ENCODE measurements at regions not wholly inside any gene's neighbourhood (a gene's known extent, or its start where the extent isn't known, plus 50 kb on each side); places are given as distances from the start of the nearest gene placed in this dataset.

GRCh38 chr15:25624504-25625177 lies 185.8 kb upstream of the UBE3A start:
- H3K4me3 ChIP-seq (ENCODE audit: low read depth, low read length) = no peak overlapping the region
- TF ChIP-seq, protein P1, sequence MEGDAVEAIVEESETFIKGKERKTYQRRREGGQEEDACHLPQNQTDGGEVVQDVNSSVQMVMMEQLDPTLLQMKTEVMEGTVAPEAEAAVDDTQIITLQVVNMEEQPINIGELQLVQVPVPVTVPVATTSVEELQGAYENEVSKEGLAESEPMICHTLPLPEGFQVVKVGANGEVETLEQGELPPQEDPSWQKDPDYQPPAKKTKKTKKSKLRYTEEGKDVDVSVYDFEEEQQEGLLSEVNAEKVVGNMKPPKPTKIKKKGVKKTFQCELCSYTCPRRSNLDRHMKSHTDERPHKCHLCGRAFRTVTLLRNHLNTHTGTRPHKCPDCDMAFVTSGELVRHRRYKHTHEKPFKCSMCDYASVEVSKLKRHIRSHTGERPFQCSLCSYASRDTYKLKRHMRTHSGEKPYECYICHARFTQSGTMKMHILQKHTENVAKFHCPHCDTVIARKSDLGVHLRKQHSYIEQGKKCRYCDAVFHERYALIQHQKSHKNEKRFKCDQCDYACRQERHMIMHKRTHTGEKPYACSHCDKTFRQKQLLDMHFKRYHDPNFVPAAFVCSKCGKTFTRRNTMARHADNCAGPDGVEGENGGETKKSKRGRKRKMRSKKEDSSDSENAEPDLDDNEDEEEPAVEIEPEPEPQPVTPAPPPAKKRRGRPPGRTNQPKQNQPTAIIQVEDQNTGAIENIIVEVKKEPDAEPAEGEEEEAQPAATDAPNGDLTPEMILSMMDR (conservative IDR thresholded peaks at IDR 0.05; ENCODE audit: low read depth, low read length) = no peak
- no peak for DNase-seq (ENCODE audit: low read depth)

DNA sequence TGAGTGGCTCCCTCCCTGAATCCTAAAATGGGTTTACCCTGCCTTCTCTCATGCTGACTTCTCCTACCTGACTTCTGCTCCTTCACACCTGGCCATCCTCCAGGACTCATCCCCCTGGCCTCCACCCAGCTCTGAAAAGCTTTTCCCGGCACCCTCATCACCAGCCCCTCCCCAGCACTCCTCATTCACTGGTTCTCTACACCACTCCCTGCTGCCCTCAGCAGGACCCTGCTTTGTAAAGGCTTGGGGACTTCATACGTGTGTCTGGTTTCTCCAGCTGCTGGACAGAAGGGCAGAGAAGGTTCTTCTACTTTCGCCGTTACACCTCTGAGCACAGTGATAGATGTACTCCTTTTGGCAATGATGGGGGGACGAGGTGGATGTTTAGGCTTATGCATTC lies 184.9 kb upstream of the UBE3A start:
- DNase-seq (ENCODE audit: low read depth) = no peak
- H3K4me3 ChIP-seq (ENCODE audit: low read depth, low read length) = no peak overlapping the region
- TF ChIP-seq, protein P1 (conservative IDR thresholded peaks at IDR 0.05; ENCODE audit: low read depth, low read length) = no peak

DNA sequence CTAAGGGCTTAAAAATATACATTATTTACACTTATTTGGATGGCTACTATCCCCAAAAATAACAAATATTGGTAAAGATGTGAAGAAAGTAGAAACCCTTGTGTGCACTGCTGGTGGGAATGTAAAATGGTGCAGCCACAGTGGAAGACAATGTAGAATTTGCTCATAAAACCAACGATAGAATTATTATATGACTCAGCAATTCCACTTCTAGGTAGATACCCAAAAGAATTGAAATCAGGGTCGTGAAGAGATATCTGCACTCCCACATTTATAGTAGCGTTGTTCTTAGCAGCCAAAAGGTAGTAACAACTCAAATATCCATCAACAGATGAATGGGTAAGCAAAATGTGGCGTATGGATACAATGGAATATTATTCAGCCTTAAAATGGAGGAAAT lies 181.6 kb upstream of the UBE3A start:
- H3K4me3 ChIP-seq (ENCODE audit: low read depth, low read length) = no peak overlapping the region

DNA sequence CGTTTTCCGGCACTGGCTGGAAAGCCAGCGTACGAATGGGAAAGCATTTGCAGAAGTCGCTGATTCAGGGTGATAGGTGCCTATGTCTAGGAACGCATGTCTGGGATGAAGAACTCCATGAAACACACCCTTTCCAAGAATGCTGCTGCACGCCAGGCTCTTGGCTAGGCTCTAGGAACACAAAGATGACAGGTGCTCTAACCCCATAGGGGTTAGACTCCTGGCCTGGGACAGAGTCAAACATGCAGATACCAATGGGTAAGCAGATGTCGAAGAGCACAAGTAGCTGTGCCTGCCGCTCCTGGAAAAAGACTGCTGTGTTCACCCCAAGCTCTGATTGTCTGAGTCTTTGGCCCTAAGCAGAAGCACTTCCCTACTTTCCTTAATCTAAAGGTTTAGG lies 180.9 kb upstream of the UBE3A start:
- TF ChIP-seq, protein P1 (conservative IDR thresholded peaks at IDR 0.05; ENCODE audit: low read depth, low read length) = no peak
- H3K4me3 ChIP-seq (ENCODE audit: low read depth, low read length) = no peak overlapping the region
- DNase-seq (ENCODE audit: low read depth) = no peak

More for the DNA sequence above, 181.6 kb upstream of the UBE3A start:
- TF ChIP-seq, protein P1 (conservative IDR thresholded peaks at IDR 0.05; ENCODE audit: low read depth, low read length) = no peak
- DNase-seq (ENCODE audit: low read depth) = no peak

DNA sequence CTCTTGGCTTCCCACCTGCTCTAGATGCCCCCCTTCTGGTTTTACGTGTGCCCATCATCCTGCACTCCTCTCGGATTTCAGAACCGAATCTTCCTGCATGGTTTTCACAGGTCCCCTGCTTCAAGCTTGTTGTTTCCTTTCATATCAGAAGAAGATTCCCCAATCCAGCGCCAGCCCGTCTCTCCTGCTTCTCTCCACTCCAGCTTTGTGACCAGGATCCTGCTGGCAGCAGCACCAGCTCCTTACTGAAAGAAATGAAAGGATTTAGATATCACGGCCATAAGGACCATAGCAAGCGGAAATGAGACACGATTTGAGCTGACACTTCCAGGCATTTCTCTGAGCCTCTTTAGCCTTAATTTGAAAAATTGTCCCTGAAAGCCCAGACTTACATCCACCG lies 180.3 kb upstream of the UBE3A start:
- no peak overlapping the region for H3K4me3 ChIP-seq (ENCODE audit: low read depth, low read length)
- TF ChIP-seq, protein P1 (conservative IDR thresholded peaks at IDR 0.05; ENCODE audit: low read depth, low read length) = no peak
- no peak for DNase-seq (ENCODE audit: low read depth)

DNA sequence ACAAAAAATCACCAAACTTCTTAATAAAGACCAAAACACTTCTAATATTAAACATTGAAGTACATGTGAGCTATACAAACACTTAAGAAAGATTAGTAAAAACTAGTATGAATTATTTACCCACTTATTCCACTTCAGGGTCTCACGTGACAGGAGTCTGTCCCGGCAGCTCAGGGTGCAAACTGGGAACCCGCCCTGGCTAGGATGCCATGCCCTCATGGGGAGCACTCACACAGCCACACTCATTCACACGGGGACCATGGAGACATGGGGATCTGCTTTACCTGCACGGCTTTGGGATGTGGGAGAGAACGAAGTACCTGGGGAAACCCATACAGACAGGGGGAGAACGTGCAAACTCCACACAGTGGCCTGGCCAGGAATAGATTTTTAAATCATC lies 179.3 kb upstream of the UBE3A start:
- no peak for DNase-seq (ENCODE audit: low read depth)
- TF ChIP-seq, protein P1 (conservative IDR thresholded peaks at IDR 0.05; ENCODE audit: low read depth, low read length) = no peak
- no peak overlapping the region for H3K4me3 ChIP-seq (ENCODE audit: low read depth, low read length)

- no peak overlapping the region for H3K4me3 ChIP-seq (ENCODE audit: low read depth, low read length)
- no peak for DNase-seq (ENCODE audit: low read depth)
- TF ChIP-seq, protein P1 (conservative IDR thresholded peaks at IDR 0.05; ENCODE audit: low read depth, low read length) = no peak
Observed at GRCh38 chr15:25616471-25616870, 177.6 kb upstream of the UBE3A start.

All from epithelial cell of proximal tubule (primary cell).